KOPT-K1 (cell line): ENCODE measurements at regions not wholly inside any gene's neighbourhood (a gene's known extent, or its start where the extent isn't known, plus 50 kb on each side); places are given as distances from the start of the nearest gene placed in this dataset.
"Not testable (repeated sequence)": the region's sequence is repeated elsewhere in the genome, so short reads cannot be mapped to it uniquely, and the experiment has no call there.

Source experiments
- H3K27ac ChIP-seq: fragments of 200-600 bp; sonication (generic); 2 replicates; pipeline ENCODE4 v1.5.1; 2016; ENCODE audit warnings: antibody characterized with exemption, mild to moderate bottlenecking, low read depth, low read length; ENCODE audit not compliant: poor library complexity, severe bottlenecking
- H3K36me3 ChIP-seq: fragments of 200-600 bp; sonication (generic); 2 replicates; pipeline ENCODE4 v1.5.1; 2017; ENCODE audit warnings: antibody characterized with exemption, mild to moderate bottlenecking, low read length, moderate library complexity; ENCODE audit not compliant: insufficient read depth
- H3K9me3 ChIP-seq: fragments of 200-600 bp; sonication (generic); 2 replicates; pipeline ENCODE4 v1.5.1; 2017; ENCODE audit warnings: antibody characterized with exemption, low read length, mild to moderate bottlenecking; ENCODE audit not compliant: insufficient read depth, poor library complexity, severe bottlenecking

DNA sequence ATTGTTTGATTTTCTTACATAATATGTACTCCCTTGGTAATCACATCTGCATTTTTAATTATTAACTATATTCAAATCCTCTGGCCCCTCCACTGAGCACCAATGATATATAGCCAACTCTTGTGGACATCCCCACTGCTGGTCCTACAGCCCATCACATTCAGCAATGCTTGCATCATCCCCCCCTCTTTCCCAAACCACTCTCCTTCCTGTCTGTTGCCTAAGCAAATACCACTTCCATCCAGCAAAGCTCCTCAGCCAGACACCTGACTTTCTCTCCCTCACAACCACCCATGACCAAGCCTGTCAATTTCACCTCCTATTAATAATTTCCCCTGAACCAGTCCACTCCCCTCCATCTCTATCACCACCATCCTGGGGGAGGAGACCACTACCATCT is 330.1 kb downstream of the GOLGA6L6 start:
- H3K36me3 ChIP-seq, H3K9me3 ChIP-seq, H3K27ac ChIP-seq: not testable (repeated sequence)

DNA sequence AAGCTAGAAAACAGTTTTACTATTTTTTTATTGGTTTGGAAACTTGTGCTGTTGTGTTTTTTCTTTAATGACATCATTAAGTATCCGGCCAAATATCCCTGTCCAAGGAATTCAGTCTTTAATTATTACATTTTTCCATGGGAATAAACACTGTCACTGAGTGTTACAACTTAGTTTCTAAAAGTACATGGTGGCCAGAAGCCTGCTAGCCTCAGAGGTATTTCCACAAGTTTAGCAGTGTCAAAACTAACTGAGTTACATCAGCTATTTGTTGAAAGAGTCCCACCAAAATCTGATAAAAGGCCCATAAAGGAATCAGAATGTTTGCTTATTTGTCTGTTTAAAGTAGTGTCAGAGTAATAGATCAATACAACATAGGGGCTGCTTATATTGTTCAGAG is 331.6 kb downstream of the GOLGA6L6 start:
- not testable (repeated sequence) for H3K27ac ChIP-seq, H3K9me3 ChIP-seq, H3K36me3 ChIP-seq

DNA sequence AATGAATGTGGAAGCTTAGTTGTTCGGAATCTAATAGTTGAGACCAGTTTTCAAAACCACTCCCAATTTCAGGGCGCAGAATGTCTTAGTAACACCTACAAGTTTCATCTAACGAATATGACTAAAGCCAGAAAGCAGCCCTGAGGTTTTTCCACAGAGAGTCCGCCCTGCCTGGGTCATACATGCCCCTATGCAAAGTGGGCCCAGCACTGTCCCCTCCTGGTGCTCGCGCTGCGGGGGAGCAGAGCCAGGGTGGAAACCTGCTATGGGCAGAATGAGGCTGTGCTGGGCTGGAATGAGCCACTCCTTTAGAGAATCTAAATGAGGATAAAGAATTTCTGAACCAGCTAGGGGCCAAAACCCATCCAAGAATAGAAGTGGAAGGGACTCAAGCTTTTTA is 334.0 kb downstream of the GOLGA6L6 start:
- peaks cover 13% of the 10 kb centered on the region for H3K9me3 ChIP-seq
- H3K27ac ChIP-seq, H3K36me3 ChIP-seq: not testable (repeated sequence)

DNA sequence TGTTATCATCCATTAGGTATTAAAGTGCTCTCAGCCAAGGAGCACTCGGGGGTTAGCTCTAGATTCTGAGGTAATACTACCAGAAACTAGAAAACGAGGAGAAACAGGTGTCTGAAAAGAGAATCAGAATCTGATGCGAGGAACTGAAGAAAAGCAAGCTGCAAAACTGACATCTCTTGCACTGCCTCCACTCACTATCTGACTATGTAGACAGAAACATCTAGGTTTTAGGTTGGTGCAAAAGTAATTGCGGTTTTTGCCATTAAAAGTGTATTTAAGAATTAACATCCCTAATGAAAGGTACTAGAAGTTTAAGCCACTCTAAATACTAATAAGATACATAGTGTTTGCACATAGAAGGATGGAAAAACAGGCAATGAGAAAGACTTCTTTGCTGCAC is 334.4 kb downstream of the GOLGA6L6 start:
- peaks cover 13% of the 10 kb centered on the region for H3K9me3 ChIP-seq
- H3K36me3 ChIP-seq, H3K27ac ChIP-seq: not testable (repeated sequence)

DNA sequence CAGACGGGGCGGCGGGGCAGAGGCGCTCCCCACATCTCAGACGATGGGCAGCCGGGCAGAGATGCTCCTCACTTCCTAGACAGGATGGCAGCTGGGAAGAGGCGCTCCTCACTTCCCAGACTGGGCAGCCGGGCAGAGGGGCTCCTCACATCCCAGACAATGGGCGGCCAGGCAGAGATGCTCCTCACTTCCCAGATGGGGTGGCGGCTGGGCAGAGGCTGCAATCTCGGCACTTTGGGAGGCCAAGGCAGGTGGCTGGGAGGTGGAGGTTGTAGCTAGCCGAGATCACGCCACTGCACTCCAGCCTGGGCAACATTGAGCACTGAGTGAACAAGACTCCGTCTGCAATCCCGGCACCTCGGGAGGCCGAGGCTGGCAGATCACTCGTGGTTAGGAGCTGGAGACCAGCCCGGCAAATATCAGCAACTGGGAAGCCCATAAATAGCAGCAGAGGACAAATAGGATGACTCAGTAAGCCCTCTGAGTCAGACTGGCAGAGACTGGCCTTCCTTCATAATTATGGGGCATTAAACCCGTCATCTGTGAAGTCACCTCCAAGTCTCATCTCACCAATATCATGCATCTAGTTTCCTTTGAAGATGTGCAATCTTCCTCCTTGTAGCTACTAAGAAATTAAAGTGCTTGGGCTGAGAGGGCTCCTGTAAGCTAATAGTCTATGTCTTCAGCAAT is 337.3 kb downstream of the GOLGA6L6 start:
- H3K27ac ChIP-seq, H3K36me3 ChIP-seq: not testable (repeated sequence)
- H3K9me3 ChIP-seq: peaks cover 13% of the 10 kb centered on the region

DNA sequence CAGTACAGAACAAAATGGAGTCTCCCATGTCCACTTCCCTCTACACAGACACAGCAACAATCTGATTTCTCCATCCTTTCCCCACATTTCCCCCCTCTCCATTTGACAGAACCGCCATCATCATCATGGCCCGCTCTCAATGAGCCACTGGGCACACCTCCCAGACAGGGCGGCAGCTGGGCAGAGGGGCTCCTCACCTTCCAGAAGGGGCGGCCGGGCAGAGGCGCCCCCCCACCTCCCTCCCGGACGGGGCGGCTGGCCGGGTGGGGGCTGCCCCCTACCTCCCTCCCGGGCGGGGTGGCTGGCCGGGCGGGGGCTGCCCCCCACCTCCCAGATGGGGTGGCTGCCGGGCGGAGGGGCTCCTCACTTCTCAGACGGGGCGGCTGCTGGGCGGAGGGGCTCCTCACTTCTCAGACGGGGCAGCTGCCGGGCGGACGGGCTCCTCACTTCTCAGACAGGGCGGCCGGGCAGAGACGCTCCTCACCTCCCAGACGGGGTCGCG is 337.9 kb downstream of the GOLGA6L6 start:
- H3K9me3 ChIP-seq: peaks cover 13% of the 10 kb centered on the region
- H3K27ac ChIP-seq, H3K36me3 ChIP-seq: not testable (repeated sequence)

DNA sequence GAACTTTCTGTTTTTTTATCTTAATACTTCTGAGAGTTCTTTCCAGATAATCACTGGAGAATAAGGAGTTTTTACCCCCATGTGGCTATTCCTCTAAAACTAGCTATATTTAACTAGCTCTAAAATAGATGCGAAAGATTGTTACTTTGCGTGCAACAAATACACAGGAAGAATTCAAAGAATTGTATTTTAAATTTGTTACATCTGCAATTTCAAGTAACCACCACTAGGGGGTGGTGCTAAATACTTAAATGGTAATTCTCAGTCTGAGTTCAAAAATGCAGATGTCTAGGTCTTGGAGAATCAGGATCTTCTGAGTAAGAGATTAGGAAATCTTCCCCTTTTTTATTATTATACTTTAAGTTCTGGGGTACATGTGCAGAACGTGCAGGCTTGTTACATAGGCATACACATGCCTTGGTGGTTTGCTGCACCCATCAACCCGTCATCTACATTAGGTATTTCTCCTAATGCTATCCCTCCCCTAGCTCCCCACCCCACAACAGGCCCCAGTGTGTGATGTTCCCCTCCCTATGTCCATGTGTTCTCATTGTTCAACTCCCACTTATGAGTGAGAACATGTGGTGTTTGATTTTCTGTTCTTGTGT is 346.9 kb downstream of the GOLGA6L6 start:
- H3K36me3 ChIP-seq, H3K27ac ChIP-seq, H3K9me3 ChIP-seq: not testable (repeated sequence)

DNA sequence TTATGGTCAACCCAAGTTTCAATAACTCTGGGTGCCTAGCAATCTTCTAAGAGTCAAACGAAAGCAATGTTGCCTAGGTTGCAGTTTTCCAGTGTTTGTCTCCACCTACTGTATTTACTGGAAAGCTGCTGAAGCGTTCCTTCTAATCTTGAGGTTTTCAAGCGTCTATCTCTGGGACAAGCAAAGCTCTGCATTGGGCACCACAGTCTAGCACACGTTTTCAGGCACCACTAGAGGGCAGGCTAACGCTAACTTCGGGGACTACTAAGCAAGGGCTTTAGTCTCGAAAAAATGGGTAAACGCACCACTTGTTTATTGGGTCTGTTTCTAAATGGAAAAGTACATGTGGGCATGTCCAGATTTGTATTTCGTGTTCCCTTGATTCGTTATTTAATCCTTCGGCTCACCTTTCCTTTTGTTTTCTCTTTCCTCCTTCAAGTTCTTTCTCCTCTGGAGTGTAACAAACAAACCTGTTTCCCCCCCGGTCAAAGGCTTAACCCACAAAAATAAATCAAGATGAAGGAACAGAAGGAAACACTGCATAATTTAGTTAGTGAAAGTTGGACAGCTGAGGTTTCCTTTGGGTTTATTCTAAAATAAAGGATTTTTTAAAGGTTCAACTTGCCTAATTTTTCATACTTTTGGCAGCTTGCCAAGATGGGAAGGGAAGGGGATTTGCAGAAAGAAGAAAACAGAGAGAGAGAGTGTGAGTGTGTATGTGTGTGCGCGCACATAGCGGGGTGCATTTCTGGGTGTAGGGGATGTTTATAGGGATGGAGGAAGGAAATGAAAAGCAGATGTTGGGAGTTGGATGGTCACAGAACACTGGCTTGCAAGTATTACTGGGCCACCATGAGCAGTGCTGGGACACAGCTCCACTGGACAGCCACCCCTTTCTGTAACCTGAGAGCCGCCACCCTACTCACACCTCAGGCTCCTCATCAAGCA is 348.3 kb downstream of the GOLGA6L6 start:
- H3K27ac ChIP-seq, H3K9me3 ChIP-seq, H3K36me3 ChIP-seq: not testable (repeated sequence)

DNA sequence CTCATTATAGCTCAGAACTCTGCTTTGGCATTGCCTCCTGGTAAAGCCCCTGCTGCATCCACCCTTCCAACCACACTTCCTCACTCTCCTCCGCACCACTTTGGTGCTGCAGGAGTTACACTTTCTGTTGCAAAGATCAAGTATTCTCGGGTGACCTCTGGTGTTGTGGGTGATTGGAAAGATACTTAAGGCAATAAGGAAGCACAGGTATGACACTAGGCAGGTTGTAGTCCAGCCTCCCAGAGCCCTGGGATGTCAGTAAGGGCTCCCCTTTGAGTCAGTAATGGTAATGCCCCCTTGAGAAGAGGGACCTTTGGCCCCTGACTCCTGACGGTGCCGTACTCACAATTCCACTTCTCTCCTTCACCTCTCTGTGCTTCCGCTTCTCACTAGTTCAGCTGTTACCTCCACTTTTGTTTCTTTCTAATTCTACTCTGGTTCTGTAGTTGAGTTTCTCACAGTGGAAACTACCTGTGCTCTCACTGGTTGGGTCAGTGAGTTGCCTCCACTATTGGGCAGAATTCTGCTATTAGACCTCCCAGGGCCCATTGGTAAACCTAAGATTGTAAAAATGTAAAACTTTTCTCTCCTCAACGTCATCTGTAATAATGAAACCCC is 350.0 kb downstream of the GOLGA6L6 start:
- H3K27ac ChIP-seq, H3K9me3 ChIP-seq, H3K36me3 ChIP-seq: not testable (repeated sequence)

DNA sequence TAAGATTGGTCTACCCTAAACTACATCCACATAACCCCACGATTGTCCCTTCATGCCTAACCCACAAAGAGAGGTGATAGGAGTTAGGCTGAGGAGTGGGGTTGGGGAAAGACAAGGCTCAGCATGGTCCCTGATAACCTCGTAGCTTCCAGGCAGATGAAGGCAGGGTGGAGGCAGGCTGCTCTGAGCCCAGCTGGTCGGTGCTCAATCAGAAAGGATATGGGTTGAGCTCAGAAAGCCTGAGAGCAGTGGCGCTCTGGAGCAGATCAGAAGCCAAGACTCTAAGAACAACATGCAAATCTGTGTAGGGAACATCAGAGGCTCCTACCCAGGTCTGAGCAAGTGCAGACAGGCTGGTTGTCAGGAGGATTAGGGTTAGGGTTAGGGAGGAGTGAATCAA is 353.0 kb downstream of the GOLGA6L6 start:
- not testable (repeated sequence) for H3K27ac ChIP-seq, H3K9me3 ChIP-seq, H3K36me3 ChIP-seq

DNA sequence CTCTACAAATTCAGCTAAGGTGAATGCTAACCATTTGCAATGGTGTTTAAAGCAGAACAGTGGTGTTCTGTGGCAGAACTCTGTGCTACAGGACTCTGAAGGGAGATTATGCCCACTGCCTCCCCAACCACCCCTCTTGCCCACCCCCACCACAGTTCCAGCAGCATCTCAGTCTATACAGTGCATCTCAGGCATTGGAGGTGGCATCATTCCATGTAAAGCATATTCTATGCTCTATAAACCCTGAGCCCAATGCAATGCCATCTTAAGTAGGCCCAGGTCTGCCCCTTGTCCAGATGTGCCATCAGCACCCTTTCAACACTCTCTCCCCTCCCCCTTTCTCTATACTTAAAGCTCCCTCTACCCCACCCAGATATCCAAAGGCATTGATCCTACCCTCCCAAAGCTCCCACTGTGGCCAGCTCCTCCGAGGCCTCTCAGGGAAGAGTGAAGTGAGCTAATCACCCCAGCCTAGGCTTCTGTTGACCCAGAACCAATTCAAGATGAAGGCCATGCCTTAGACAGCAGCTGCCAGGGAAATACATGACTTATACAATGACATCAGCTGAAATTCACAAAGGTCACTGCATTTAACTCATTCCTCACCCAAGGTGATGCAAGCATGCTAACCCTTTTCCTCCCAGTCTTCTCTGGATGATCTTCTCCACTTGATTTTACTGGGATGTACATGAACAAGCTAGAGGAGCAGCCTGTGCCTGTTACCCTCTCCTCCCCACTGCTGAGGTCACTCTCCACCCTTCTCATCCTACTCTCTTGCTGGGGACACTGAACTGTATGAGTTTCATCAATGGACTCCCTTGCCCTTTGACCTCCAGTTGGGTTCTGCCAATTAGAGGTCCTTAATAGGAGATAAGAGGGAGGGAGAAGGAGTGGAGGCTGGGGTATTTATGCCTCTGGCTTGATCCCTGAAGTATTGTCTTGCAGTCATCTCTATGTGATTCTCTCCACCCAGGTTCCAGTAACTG is 353.9 kb downstream of the GOLGA6L6 start:
- not testable (repeated sequence) for H3K27ac ChIP-seq, H3K36me3 ChIP-seq, H3K9me3 ChIP-seq

DNA sequence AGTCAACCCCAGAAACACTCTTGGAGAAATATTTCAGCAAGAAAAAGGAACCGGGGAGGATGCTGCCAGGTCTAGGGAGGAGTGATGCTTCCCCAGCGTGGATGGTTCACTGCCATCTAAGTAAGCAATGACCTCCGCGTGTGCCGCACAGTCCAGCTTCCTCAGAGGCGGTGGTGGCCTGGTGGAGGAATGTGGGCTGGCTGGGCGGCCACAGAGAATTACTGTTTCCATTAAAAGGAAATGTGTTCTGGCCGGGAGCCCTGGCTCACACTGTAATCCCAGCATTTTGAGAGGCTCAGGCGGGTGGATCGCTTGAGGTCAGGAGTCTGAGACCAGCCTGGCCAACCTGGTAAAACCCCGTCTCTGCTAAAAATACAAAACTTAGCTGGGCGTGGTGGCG is 356.7 kb downstream of the GOLGA6L6 start:
- not testable (repeated sequence) for H3K9me3 ChIP-seq, H3K36me3 ChIP-seq, H3K27ac ChIP-seq

DNA sequence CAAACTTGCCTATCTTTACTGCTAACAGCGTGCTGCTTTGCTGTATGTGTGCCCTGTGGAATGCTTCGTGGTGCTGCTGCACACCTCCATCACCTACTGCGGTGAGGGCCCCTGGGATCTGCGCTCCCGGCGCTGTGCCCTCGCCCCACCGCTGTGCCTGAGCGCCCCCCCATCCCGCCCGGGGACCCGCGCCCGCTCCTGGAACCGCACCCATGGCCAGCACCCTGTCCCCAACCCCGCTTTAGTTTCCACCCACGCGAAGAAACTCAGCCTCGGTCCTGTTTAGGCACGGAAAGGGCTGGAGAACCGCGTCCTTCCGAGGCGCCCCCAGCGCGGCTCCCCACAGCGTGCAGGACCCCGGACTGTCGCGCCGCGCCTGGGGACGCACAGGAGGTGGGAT is 373.4 kb downstream of the GOLGA6L6 start:
- H3K9me3 ChIP-seq, H3K27ac ChIP-seq, H3K36me3 ChIP-seq: not testable (repeated sequence)

DNA sequence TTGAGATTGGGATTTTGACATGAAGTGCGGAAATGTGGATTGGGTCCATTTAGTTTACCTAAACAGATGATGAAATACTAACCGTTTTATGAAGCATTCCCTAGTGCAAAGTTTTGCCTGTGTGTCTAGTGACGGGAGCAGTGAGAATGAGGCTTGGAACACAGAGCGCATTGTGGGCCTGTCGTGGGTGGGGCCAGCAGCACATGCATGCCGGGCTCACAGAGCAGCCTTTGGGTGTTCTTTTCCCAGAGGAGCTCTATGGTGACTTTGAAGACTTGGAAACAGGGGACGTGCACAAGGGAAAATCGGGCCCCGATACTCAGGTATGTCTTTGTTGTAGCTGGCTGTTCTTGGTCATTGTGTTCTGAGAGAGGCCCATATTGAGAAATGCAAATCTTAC is 388.1 kb downstream of the GOLGA6L6 start:
- not testable (repeated sequence) for H3K27ac ChIP-seq, H3K36me3 ChIP-seq, H3K9me3 ChIP-seq
